Fibroblast of peridontal ligament (primary cell): ENCODE measurements at regions not wholly inside any gene's neighbourhood (a gene's known extent, or its start where the extent isn't known, plus 50 kb on each side); places are given as distances from the start of the nearest gene placed in this dataset.
A peak's percentile ranks its signal among the peaks of the same experiment; 100 is the strongest.

Source experiments
- DNase-seq: peaks from one replicate; pipeline ENCODE4 v3.0.0-alpha.2; 2010; ENCODE audit errors: extremely low read depth

DNA sequence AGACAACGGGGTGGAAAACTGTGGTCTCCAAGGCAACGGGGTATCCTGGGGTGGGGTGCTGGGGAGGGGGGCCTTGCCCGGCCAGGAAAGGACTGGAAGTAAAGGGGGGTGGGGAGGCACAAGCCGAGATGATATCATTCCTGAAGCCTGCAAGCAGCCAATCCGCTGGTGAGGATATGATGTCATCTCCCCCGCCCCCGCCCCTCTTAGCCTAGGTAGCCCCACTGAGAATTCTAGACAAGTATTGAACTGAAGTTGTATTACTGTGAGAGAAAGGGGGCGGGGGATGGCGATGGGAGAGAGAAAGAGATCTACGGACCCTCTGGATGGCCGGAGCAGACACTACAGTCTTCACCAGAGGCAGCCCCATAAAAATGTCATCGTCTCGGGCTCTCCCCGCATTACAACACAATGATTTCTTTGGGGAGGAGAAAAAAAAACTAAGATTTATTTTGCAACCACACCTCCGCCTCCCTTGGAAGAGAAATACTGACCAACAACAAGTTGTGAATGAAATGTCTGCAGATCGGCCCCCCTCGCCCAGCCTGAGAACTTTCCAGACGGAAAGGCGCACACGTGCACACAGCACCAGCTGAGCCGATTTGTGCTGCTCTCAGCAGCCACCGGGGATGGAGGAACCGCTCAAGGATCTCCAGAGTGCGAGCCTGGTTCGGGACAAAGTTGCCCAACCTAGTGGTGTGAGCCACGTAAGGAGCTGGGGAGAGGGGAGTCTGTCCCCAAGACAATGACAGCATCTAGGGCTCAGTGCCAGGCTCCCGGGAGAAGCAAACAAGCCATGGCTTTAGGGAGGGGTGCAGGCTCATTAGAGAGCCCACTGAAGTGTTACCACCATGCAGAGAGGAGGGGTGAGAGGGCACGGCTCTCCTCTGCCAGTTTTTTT is 222.1 kb downstream of the SOX9 start:
- no peak for DNase-seq

DNA sequence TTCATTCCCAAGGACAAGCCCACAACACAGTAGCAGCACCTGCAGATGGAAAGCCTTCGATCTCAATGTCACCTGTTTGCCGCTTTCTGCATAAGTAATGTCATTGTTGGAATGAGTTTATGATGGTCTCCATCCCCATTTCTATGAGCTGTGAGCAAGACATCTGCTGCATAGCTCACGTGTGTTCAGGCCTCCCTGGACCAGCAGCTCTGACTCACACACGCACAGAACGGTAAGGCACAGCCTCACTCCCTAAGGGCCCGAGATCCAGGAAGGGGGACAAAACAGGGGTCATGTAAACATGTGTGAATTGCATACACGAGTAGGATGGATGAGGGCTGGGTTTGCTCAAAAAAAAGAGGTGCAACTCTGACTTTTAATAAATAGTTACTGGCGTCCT is 223.1 kb downstream of the SOX9 start:
- DNase-seq, result no peak

DNA sequence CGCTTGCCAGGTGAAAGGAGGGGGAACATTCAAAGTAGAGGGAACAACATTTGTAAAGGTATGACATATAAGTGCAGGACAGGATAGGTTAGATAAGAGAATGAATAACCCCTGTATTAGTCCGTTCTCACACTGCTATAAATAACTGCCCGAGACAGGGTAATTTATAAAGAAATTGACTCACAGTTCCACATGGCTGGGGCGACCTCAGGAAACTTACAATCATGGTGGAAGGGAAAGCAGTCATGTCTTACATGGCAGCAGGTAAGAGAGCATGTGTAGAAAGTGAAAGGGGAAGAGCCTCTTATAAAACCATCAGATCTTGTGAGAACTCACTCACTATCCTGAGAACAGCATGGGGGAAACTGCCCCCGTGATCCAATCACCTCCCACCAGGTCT is 223.8 kb downstream of the SOX9 start:
- DNase-seq, result no peak

GRCh38 chr17:72345088-72345487 is 224.3 kb downstream of the SOX9 start:
- no peak for DNase-seq

DNA sequence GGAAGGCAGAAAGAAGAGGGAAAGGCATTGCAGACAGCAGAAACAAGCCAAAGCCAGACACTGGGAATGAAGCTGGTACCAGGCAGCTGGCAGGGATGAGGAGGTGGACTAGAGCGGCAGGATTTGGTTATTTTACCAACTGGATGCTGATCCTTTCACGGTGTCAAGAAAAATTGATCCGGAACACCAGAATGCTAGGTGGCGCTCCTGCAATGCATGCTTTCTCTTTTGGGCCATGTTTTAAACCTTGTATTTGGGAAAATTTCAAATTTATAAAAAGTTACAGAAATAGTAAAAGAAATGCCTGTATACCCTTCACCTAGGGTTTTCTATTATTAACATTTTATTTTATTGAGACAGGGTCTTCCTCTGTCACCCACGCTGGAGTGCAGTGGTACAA is 224.7 kb downstream of the SOX9 start:
- peak; percentile 19 for DNase-seq

DNA sequence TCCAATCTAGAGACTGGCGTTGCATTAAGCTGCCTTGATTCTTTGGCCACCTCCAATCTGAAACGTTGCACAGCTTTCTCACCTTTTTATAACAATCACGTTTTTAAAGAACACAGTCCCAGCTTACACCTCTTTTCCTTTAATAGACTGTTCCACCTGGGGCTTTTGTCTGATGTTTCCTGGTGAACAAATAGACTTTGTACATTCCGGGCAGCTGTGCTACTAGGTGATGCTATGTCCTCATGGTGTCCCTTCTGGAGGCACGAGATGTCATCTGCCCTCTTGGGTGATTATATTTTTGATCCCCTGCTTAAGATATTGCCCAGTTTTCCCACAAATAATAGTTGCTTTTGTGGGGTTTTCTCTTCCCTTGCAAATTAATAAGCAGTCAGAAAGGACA is 225.5 kb downstream of the SOX9 start:
- no peak for DNase-seq

GRCh38 chr17:72349011-72349410 is 228.2 kb downstream of the SOX9 start:
- no peak for DNase-seq

GRCh38 chr17:72349491-72349995 is 228.7 kb downstream of the SOX9 start:
- no peak for DNase-seq

DNA sequence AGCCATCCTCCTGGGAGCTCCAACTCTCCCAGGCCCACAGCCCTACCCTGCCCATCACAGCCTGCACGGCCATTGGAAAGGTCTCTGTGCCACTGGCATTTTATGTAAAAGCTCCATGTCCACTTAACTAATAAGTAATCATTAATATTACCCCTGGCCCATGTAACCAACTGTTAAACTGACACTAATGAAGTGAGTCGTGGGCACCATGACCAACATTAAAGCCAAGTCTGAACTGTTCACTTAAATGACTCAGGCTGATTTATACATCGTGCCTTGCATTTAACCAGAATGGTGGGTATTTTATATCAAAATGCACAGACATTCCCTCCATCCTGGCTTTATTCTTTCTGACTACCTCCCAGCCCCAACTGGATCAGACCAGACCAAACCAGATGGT is 229.3 kb downstream of the SOX9 start:
- no peak for DNase-seq

GRCh38 chr17:72351365-72351764 is 230.5 kb downstream of the SOX9 start:
- DNase-seq, result no peak

GRCh38 chr17:72351884-72352346 is 231.1 kb downstream of the SOX9 start:
- DNase-seq, result no peak

- no peak for DNase-seq
Observed at GRCh38 chr17:72353502-72353901, 232.7 kb downstream of the SOX9 start.

DNA sequence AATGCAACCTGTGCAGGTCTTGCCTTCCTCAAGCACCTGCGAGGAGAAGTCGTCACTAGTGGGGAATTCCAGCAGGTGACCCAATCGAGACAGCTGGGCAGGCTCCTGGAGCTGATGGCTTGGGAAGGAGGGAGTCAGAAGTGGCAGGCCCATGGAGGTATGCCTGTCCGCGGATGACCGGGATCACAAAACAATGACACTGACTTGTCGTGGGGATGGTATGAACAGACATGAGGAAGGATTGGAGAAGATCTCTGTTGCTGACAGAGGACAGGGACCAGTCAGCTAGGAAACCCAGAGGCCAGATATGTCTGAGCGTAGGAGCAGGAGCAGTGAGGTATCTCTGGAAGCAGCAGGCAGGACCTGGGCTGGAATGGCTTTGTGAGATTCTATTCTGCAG is 233.3 kb downstream of the SOX9 start:
- no peak for DNase-seq

- no peak for DNase-seq
Observed at GRCh38 chr17:72357764-72358365, 237.0 kb downstream of the SOX9 start.

- DNase-seq, result peak; percentile 75
Observed at GRCh38 chr17:72358465-72358864, 237.6 kb downstream of the SOX9 start.

GRCh38 chr17:72359274-72359673 is 238.5 kb downstream of the SOX9 start:
- DNase-seq, result no peak

GRCh38 chr17:72359811-72360210 is 239.0 kb downstream of the SOX9 start:
- DNase-seq, result no peak

DNA sequence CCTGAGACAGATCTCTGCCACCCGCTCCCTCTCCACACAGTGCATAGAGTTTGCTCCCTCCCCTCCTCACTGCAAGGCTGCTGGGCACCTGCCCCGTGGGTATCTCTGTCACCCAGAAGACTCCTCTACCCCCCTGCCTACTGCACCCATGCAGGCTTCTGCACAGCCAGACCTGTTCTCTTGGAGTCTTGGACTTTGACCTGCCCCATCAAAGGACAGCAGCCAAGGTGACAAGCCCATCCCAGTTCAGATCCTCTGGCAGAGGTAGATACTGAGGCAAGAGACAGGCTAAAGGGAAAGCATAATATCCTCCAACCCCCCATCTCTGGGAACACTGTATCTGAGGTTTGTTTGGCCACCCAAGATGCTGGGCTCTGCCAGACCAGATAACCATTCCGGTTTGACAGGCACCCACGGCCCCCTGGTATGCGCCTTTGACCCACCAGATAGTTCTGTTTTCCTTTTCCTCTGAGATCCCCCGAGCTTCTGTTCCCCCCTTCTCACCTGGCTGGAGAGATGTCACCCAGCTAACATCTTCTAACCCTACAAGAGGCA is 239.6 kb downstream of the SOX9 start:
- no peak for DNase-seq

- no peak for DNase-seq
Observed at GRCh38 chr17:72361892-72362291, 241.1 kb downstream of the SOX9 start.

- DNase-seq, result peak; percentile 87
Observed at GRCh38 chr17:72362376-72363088, 241.7 kb downstream of the SOX9 start.

DNA sequence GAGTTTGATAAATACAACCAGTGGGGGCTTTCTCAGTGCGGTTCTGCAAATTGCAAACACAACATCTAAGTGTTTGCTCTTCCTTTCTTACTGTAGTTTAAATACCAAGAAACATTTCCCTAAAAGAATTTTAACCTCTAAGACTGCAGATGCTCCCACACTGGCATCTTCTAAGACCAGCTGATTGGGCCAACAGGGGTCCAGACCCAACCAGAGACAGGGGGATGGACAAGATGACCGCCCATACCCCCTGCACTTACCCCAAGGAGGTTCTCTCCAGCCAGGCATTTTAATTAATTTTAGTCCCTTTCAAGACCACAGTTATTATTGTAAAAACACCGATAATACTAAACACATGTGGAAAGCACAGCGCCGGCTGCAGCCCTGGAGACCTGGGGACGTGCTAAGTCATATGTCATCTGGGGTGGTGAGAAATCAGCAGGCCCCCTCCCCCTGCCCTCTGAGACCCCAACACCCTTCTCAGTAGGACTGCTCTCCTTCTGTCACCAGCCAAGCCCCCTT is 242.3 kb downstream of the SOX9 start:
- DNase-seq, result peak; percentile 26
